Ectodermal cell (in vitro differentiated cells): ENCODE measurements at regions not wholly inside any gene's neighbourhood (a gene's known extent, or its start where the extent isn't known, plus 50 kb on each side); places are given as distances from the start of the nearest gene placed in this dataset.

ENCODE experiments used
- H3K27ac ChIP-seq: 2 replicates; pipeline ENCODE4 v1.7.0; 2013; ENCODE audit warnings: mild to moderate bottlenecking, low read depth, low read length; ENCODE audit not compliant: insufficient read depth, poor library complexity, severe bottlenecking
- H3K27me3 ChIP-seq: 2 replicates; pipeline ENCODE4 v1.7.0; 2013; ENCODE audit warnings: mild to moderate bottlenecking, low read length; ENCODE audit not compliant: insufficient read depth, control insufficient read depth, poor library complexity, severe bottlenecking
- H3K36me3 ChIP-seq: one replicate; pipeline ENCODE4 v1.7.0; 2013; ENCODE audit warnings: low read length; ENCODE audit not compliant: control insufficient read depth, insufficient read depth
- H3K4me1 ChIP-seq: one replicate; pipeline ENCODE4 v1.7.0; 2013; ENCODE audit warnings: low read length; ENCODE audit not compliant: control insufficient read depth, insufficient read depth
- H3K4me3 ChIP-seq: 2 replicates; pipeline ENCODE4 v1.7.0; 2013; ENCODE audit warnings: low read depth, low read length, control low read depth; ENCODE audit not compliant: insufficient read depth
- H3K9me3 ChIP-seq: 2 replicates; pipeline ENCODE4 v1.7.0; 2013; ENCODE audit warnings: mild to moderate bottlenecking, low read length, moderate library complexity; ENCODE audit not compliant: control insufficient read depth
- WGBS, 2 experiments: methylation state at CpG; one replicate each; pipeline ENCODE4 v1.1.7; 2013; ENCODE audit warnings: missing lambda C conversion rate in 2 of 2; 5-methylcytosine and 5-hydroxymethylcytosine counted together

DNA sequence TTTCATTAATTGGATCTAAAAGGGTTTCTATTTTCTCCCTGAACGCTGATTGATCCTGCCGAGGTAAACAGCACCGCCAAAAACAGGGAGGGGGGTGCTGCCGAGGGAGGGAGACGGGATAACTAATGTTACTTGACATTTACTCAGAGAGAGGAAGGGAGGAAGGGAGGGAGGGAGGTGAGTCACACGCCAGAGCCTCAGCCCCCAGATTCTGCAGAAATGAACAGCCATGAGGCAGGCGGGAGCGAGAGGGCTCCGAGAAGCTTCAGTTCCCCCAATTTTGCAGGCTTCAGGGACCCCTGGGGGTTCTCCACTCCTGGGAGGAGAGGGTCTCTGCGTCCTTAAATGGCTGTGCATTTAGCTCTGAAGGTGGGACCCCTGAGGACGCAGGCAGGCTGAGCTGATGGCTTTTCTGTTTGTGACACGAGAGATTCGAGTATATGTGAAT, 59.1 kb upstream of the IER5L start:
- Histone ChIP-seq H3K4me1 (peaks cover 4% of the 10 kb centered on the region), H3K27ac (no peak overlapping the region), H3K36me3 (no peaks in the 10 kb centered on the region), H3K9me3 (no peaks in the 10 kb centered on the region), H3K27me3 (no peaks in the 10 kb centered on the region), H3K4me3 (no peak overlapping the region)
- WGBS, 2 experiments: 42 to 44% methylated on average over 13 of the region's 13 CpGs

DNA sequence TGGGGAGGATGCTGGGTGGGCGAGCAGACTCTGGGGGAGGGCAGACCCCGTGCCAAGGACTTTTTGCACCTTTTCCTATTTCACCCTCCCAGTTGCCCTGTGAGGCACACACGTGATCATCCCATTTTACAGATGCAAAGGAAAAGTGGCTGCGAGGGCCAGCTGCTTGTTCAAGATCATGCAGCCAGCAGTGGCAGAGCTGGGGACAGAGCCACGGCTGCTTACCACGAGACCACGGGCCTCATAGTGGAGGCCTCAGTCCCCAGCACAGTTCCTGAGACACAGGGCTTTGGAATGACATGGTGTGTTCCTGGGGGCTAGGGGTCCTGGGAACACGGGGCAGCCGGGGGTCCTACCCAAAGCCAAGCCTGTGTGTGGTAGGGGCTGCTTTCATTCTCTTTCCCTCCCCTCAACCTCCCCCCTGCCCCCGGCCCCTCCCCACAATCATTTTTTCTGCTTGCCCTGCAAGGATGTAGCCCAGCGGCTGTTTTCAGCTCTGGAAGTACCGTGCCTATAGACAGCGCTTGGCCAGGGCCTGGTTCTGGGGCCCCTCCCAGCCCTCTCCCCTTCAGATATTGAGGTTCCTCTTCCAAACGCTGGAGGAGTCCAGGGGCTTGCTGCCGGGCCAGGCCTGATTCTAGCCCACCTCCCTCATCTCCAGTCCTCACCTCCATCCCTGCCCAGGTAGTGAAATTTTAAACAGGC, 58.5 kb upstream of the IER5L start:
- Histone ChIP-seq H3K36me3 (no peaks in the 10 kb centered on the region), H3K4me1 (peaks cover 4% of the 10 kb centered on the region), H3K27me3 (no peaks in the 10 kb centered on the region), H3K4me3 (no peak overlapping the region), H3K27ac (no peak overlapping the region), H3K9me3 (no peaks in the 10 kb centered on the region)
- 77 to 80% methylated on average over 15 of the region's 15 CpGs for WGBS, 2 experiments

DNA sequence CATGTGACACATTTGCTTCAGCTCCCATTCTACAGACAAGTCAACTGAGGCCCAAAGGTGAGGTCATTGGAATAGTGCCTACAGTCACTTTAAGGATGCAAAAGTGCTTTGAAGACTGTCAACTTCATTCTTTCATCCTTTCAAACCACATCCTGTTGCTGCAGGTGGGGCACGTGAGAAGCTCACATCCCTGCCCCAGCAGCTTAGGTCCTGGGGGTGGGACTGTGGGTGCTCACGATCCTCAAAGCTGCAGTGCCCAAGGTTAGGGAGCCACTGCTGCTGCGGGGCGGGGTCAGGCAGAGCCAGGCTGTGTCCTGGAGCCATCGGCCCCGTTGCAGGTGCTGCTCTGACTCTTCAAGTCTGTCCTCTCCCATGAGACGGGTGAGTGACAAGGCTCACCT, 57.9 kb upstream of the IER5L start:
- 76 to 78% methylated on average over 7 of the region's 7 CpGs for WGBS, 2 experiments
- H3K4me1 ChIP-seq: peaks cover 4% of the 10 kb centered on the region
- no peaks in the 10 kb centered on the region for H3K9me3 ChIP-seq
- no peaks in the 10 kb centered on the region for H3K27me3 ChIP-seq
- no peak overlapping the region for H3K4me3 ChIP-seq
- no peak overlapping the region for H3K27ac ChIP-seq
- H3K36me3 ChIP-seq: no peaks in the 10 kb centered on the region

DNA sequence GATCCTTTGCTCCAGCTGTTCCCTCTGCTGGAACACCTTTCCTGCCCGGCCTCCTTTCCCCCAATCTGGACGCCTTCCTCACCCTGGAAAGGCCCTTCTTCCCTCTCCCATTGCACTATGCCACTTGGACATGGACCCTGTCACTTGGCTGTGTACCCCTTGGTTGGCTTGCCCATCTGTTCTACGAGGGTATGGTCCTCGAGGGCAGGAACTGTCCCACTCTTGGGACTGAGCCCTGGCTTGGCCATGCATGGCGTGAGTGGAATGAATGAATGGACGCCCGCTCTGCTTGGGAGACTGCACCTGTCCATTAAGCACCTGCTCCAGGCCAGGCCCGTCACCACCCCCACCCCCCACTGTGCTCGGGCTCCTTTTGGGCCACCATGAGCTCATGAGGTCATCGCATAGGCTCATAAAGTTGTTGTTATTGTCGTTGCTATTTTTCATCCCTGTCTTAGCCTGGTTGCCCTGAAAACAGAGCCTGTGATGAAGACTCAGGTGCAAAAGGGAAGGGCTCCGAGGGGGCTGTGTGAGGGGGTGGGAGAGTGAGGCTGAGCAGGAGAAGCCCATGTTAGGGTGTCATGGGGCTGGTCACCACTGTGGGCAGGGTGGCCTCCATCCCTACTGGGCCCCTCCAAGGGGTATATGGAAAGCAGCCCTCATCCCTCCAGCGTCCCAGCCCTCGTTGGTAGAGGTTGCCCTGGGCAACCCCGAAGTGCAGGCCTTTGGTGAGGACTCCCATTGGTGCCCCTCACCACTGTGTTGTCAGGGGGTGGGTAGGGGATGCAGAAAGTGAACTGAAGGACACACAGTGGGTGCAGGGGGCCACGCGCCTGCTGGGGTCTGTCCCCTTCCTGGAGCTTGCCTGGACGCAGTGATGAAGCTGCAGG, 57.2 kb upstream of the IER5L start:
- WGBS, 2 experiments: 90 to 92% methylated on average over 18 of the region's 18 CpGs
- Histone ChIP-seq H3K27me3 (no peaks in the 10 kb centered on the region), H3K27ac (no peak overlapping the region), H3K9me3 (no peaks in the 10 kb centered on the region), H3K4me1 (peaks cover 4% of the 10 kb centered on the region), H3K36me3 (no peaks in the 10 kb centered on the region), H3K4me3 (no peak overlapping the region)

DNA sequence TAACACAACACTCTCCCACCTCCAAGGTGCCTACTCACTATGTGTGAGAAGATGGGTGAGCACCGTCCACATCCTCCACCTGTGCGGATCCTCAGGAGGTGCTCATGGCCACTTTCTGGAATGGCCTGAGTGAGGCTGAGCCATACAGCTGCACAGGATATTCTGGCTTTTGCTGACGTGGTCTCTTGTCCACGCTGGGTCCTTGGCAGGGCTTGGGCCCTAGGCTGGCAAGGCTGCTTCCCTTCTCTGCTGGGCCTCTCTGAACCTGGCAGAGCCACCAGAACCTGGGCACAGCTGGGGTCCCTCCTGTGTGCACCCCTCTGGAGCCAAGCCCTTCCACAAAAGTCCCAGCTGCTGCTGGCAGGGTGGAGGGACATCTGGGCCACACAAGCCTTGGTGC, 56.4 kb upstream of the IER5L start:
- H3K36me3 ChIP-seq: no peaks in the 10 kb centered on the region
- H3K27ac ChIP-seq: no peak overlapping the region
- 82 to 83% methylated on average over 4 of the region's 4 CpGs for WGBS, 2 experiments
- H3K4me1 ChIP-seq: peaks cover 8% of the 10 kb centered on the region
- H3K4me3 ChIP-seq: no peak overlapping the region
- no peaks in the 10 kb centered on the region for H3K9me3 ChIP-seq
- no peaks in the 10 kb centered on the region for H3K27me3 ChIP-seq

DNA sequence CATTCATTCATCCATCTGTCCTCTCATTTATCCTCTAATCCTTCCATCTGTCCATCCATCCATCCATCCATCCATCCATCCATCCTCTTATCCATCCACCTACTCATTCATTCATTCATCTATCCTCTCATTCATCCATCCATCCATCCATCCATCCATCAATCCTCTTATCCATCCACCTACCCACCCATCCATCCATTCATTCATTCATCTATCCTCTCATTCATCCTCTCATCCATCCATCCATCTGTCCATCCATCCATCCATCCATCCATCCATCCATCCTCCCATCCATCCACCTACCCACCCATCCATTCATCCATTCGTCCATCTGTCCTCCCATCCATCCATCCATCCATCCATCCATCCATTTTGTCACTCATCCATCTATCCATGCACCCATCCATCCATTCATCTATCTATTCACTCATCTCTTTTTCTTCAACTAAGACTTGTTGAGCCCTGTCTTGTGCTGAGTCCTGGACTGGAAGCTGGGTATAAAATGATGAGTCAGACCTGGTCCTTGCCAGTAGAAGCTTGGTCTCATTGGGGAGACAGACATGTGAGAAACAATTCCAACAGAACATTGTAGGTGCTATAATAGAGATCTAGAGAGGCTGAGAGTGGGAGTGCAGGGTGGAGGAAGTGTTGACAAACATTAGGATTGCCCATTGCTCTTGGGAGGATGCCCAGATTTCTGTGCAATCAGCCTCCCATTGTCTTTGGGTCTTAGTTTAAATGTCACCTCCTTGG, 55.0 kb upstream of the IER5L start:
- Histone ChIP-seq H3K36me3 (no peaks in the 10 kb centered on the region), H3K9me3 (no peaks in the 10 kb centered on the region), H3K4me3 (no peak overlapping the region), H3K27me3 (no peaks in the 10 kb centered on the region), H3K4me1 (peaks cover 10% of the 10 kb centered on the region), H3K27ac (no peak overlapping the region)
- WGBS, 2 experiments: 57 to 84% methylated on average over 1 of the region's 1 CpG

DNA sequence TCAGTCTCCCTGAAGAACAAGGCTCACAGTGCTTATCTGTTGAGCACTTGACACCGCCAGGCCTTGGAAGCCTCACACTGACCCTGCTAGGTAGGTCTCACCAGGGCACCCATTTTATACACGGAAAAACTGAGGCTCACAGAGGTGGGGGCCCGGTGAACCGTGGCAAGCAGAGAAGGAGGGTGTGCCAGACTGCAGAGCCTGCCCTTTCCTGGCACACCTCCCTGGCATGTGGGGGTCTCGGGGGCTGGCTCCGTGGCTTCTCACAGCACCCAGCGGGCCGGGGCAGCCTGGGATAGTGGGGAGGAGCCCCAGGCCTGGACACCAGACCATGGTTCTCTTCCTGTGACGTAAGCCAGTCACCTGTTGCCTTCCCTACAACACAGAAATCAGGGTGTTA, 53.7 kb upstream of the IER5L start:
- WGBS, 2 experiments: 93 to 94% methylated on average over 9 of the region's 9 CpGs
- H3K27ac ChIP-seq: no peak overlapping the region
- peaks cover 5% of the 10 kb centered on the region for H3K4me1 ChIP-seq
- no peaks in the 10 kb centered on the region for H3K27me3 ChIP-seq
- H3K4me3 ChIP-seq: no peak overlapping the region
- H3K9me3 ChIP-seq: no peaks in the 10 kb centered on the region
- H3K36me3 ChIP-seq: no peaks in the 10 kb centered on the region

DNA sequence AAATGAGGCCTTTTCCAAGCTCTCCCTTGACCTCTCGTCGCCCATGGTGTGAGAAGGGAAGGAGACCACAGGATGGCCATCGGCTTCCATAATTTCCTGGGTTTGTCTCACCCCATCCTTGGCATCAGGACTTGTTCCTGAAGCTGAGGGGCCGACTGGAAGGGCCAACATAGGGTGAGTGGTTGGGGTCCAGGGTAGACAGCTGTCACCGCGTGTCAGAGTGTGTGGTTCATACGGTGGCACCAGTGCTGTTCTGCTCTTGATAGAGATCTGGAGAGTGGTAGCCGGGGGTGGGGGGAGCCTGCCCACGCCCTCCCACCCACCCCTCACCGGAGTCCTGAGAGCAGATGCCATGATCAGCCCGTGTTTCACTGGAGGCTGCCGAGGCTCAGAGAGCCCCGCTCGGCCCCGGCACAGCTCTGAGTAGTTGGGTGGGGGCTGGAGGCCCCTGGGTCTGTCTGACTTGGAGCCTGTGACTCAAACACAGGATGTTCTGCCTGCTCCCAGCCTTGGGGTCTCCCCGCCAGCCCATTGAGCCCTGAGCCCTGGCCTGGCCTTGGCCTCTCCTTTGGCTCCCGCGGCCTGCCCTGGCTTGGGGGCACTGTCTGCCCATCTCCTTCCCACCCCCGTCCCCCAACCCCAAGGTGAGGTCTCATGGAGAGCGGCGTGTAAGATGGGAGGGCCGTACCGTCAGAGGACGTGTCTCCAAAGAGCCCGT, 53.1 kb upstream of the IER5L start:
- Histone ChIP-seq H3K4me3 (no peak overlapping the region), H3K9me3 (no peaks in the 10 kb centered on the region), H3K27me3 (no peaks in the 10 kb centered on the region), H3K27ac (no peak overlapping the region), H3K36me3 (no peaks in the 10 kb centered on the region), H3K4me1 (peaks cover 5% of the 10 kb centered on the region)
- WGBS, 2 experiments: 94 to 95% methylated on average over 25 of the region's 25 CpGs

DNA sequence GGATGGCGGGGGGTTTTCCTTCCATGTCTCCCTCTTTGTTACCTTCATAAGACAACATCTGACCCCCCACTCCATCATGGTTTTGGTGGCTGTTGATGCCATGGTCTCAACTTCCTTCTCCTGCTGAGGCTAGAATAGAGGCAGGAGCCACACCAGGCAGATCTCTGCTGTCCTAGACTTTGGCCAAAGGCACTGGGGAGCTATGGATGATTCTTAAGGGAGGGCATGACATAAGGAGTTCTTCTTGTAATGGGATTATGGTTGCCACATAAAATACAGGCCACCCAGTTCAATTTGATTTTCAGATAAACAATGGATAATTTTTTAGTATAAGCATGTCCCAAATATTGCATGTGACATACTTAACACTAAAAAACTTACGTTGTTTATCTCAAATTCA, 52.2 kb upstream of the IER5L start:
- no peak overlapping the region for H3K4me3 ChIP-seq
- H3K4me1 ChIP-seq: peaks cover 5% of the 10 kb centered on the region
- no peak overlapping the region for H3K27ac ChIP-seq
- no peaks in the 10 kb centered on the region for H3K27me3 ChIP-seq
- H3K9me3 ChIP-seq: no peaks in the 10 kb centered on the region
- 80 to 100% methylated on average over 1 of the region's 2 CpGs for WGBS, 2 experiments
- H3K36me3 ChIP-seq: no peaks in the 10 kb centered on the region
